CD4-positive, CD25-positive, alpha-beta regulatory T cell (primary cell): ENCODE measurements at regions not wholly inside any gene's neighbourhood (a gene's known extent, or its start where the extent isn't known, plus 50 kb on each side); places are given as distances from the start of the nearest gene placed in this dataset.
"Not testable (repeated sequence)": the region's sequence is repeated elsewhere in the genome, so short reads cannot be mapped to it uniquely, and the experiment has no call there.

Experiments used
- ATAC-seq, 2 donors: fragments of 150-1000 bp; cut with Tn5 transposase; one replicate each; pipeline ENCODE4 v1.10.0; 2021; ENCODE audit warnings: low read depth in 2 of 2, moderate number of reproducible peaks in 2 of 2, moderate library complexity in 1 of 2
- DNase-seq, 3 donors: peaks; one replicate each; pipeline versions ENCODE4 v3.0.0 to v3.0.0-alpha.2; 2012 to 2022; ENCODE audit warnings: mixed read lengths in 1 of 3
- H3K27ac ChIP-seq: one replicate; pipeline ENCODE4 v1.7.0; 2013; ENCODE audit warnings: mild to moderate bottlenecking, low read length; ENCODE audit not compliant: insufficient read depth, poor library complexity, severe bottlenecking
- H3K27me3 ChIP-seq: one replicate; pipeline ENCODE4 v1.7.0; 2013; ENCODE audit warnings: low read length; ENCODE audit not compliant: control insufficient read depth, insufficient read depth
- H3K36me3 ChIP-seq: one replicate; pipeline ENCODE4 v1.7.0; 2013; ENCODE audit warnings: mild to moderate bottlenecking, low read length, moderate library complexity; ENCODE audit not compliant: control insufficient read depth, insufficient read depth
- H3K4me1 ChIP-seq: 2 replicates; pipeline ENCODE4 v1.7.0; 2013; ENCODE audit warnings: mild to moderate bottlenecking, low read length; ENCODE audit not compliant: insufficient read depth, control insufficient read depth, poor library complexity, severe bottlenecking
- H3K4me3 ChIP-seq: one replicate; pipeline ENCODE4 v1.7.0; 2013; ENCODE audit warnings: low read depth, mild to moderate bottlenecking, low read length, moderate library complexity
- H3K9me3 ChIP-seq, 2 experiments: 1 replicate in 1 of 2; 2 replicates in 1 of 2; pipeline ENCODE4 v1.7.0; 2013; ENCODE audit warnings: low read length in 2 of 2, mild to moderate bottlenecking in 1 of 2, moderate library complexity in 1 of 2; ENCODE audit not compliant: control insufficient read depth in 2 of 2
- H3K27ac Mint-ChIP-seq, 3 donors: one replicate each; pipeline ENCODE4 v1.8.0; 2020 to 2022; ENCODE audit warnings: mild to moderate bottlenecking in 3 of 3, mixed read lengths in 3 of 3, moderate library complexity in 2 of 3
- H3K27me3 Mint-ChIP-seq: one replicate; pipeline ENCODE4 v1.8.0; 2022; ENCODE audit warnings: mild to moderate bottlenecking, mixed read lengths
- H3K36me3 Mint-ChIP-seq: one replicate; pipeline ENCODE4 v1.8.0; 2020; ENCODE audit warnings: mixed read lengths
- H3K4me1 Mint-ChIP-seq, 4 donors: one replicate each; pipeline ENCODE4 v1.8.0; 2020 to 2022; ENCODE audit warnings: mixed read lengths in 4 of 4, mild to moderate bottlenecking in 1 of 4
- H3K4me3 Mint-ChIP-seq, 4 donors: one replicate each; pipeline ENCODE4 v1.8.0; 2020 to 2022; ENCODE audit warnings: mild to moderate bottlenecking in 4 of 4, mixed read lengths in 4 of 4, moderate library complexity in 3 of 4
- H3K9me3 Mint-ChIP-seq, 7 donors: one replicate each; pipeline ENCODE4 v1.8.0; 2020 to 2022; ENCODE audit warnings: mixed read lengths in 7 of 7, mild to moderate bottlenecking in 3 of 7, moderate library complexity in 2 of 7

GRCh38 chr14:43735932-43736331 is 771.2 kb downstream of the FSCB start:
- H3K9me3 Mint-ChIP-seq = peaks cover 0 to 11% (median 5%) of the 10 kb centered on the region in 7 donors
- no peaks in the 10 kb centered on the region for H3K27me3 ChIP-seq
- no peak overlapping the region for H3K4me3 Mint-ChIP-seq
- H3K4me3 ChIP-seq = no peak overlapping the region
- no peaks in the 10 kb centered on the region for H3K27me3 Mint-ChIP-seq
- H3K36me3 Mint-ChIP-seq = no peaks in the 10 kb centered on the region
- no peaks in the 10 kb centered on the region for H3K4me1 ChIP-seq
- H3K36me3 ChIP-seq = no peaks in the 10 kb centered on the region
- H3K9me3 ChIP-seq = no peaks in the 10 kb centered on the region
- no peak for DNase-seq
- ATAC-seq = no peak
- no peaks in the 10 kb centered on the region for H3K4me1 Mint-ChIP-seq
- H3K27ac Mint-ChIP-seq = no peak overlapping the region
- H3K27ac ChIP-seq = no peak overlapping the region

GRCh38 chr14:43729143-43729542 is 777.9 kb downstream of the FSCB start:
- Mint-ChIP-seq H3K36me3 (no peaks in the 10 kb centered on the region), H3K27me3 (no peaks in the 10 kb centered on the region)
- no peaks in the 10 kb centered on the region for H3K4me1 ChIP-seq

GRCh38 chr14:43706900-43707299 is 800.2 kb downstream of the FSCB start:
- H3K27ac Mint-ChIP-seq = no peak overlapping the region
- H3K4me1 Mint-ChIP-seq = no peaks in the 10 kb centered on the region
- DNase-seq (no peak), ATAC-seq (no peak)
- H3K4me3 ChIP-seq = no peak overlapping the region
- H3K9me3 ChIP-seq = no peaks in the 10 kb centered on the region
- H3K4me1 ChIP-seq = no peaks in the 10 kb centered on the region
- no peaks in the 10 kb centered on the region for H3K27me3 Mint-ChIP-seq
- H3K36me3 Mint-ChIP-seq = no peaks in the 10 kb centered on the region
- no peak overlapping the region for H3K27ac ChIP-seq
- H3K4me3 Mint-ChIP-seq = no peak overlapping the region
- peaks cover 0 to 22% (median 6%) of the 10 kb centered on the region in 7 donors for H3K9me3 Mint-ChIP-seq
- no peaks in the 10 kb centered on the region for H3K36me3 ChIP-seq
- H3K27me3 ChIP-seq = no peaks in the 10 kb centered on the region

More at GRCh38 chr14:43729143-43729542, 777.9 kb downstream of the FSCB start:
- H3K27ac ChIP-seq = no peak overlapping the region
- H3K36me3 ChIP-seq = no peaks in the 10 kb centered on the region
- no peaks in the 10 kb centered on the region for H3K9me3 ChIP-seq
- H3K4me3 ChIP-seq = no peak overlapping the region
- Mint-ChIP-seq H3K27ac (no peak overlapping the region), H3K4me3 (no peak overlapping the region), H3K9me3 (peaks cover 0 to 9% (median 4%) of the 10 kb centered on the region in 7 donors), H3K4me1 (no peaks in the 10 kb centered on the region)
- no peak for ATAC-seq
- no peaks in the 10 kb centered on the region for H3K27me3 ChIP-seq
- no peak for DNase-seq

GRCh38 chr14:43698561-43699284 is 808.4 kb downstream of the FSCB start:
- not testable (repeated sequence) for H3K36me3 Mint-ChIP-seq

GRCh38 chr14:43697003-43697402 is 810.1 kb downstream of the FSCB start:
- no peaks in the 10 kb centered on the region for H3K27me3 Mint-ChIP-seq
- Histone ChIP-seq H3K4me3 (no peak overlapping the region), H3K4me1 (no peaks in the 10 kb centered on the region), H3K36me3 (no peaks in the 10 kb centered on the region), H3K9me3 (no peaks in the 10 kb centered on the region), H3K27me3 (no peaks in the 10 kb centered on the region), H3K27ac (no peak overlapping the region)
- no peak for DNase-seq
- no peak overlapping the region for H3K4me3 Mint-ChIP-seq
- no peaks in the 10 kb centered on the region for H3K36me3 Mint-ChIP-seq
- H3K4me1 Mint-ChIP-seq = peaks cover 0 to 4% (median 0%) of the 10 kb centered on the region in 4 donors
- peaks cover 0 to 16% (median 8%) of the 10 kb centered on the region in 7 donors for H3K9me3 Mint-ChIP-seq
- no peak overlapping the region for H3K27ac Mint-ChIP-seq
- ATAC-seq = no peak

More at GRCh38 chr14:43698561-43699284, 808.4 kb downstream of the FSCB start:
- not testable (repeated sequence) for DNase-seq, H3K36me3 ChIP-seq, H3K27ac ChIP-seq, H3K4me3 Mint-ChIP-seq, H3K9me3 ChIP-seq, H3K27me3 Mint-ChIP-seq, H3K27ac Mint-ChIP-seq, H3K4me1 Mint-ChIP-seq, H3K27me3 ChIP-seq, ATAC-seq, H3K4me1 ChIP-seq, H3K4me3 ChIP-seq
- H3K9me3 Mint-ChIP-seq = peaks cover 0 to 10% (median 4%) of the 10 kb centered on the region in 7 donors

- Histone ChIP-seq H3K9me3 (no peaks in the 10 kb centered on the region), H3K27me3 (no peaks in the 10 kb centered on the region), H3K27ac (no peak overlapping the region), H3K4me1 (no peaks in the 10 kb centered on the region), H3K4me3 (no peak overlapping the region), H3K36me3 (no peaks in the 10 kb centered on the region)
- no peaks in the 10 kb centered on the region for H3K36me3 Mint-ChIP-seq
- no peaks in the 10 kb centered on the region for H3K27me3 Mint-ChIP-seq
- no peak overlapping the region for H3K4me3 Mint-ChIP-seq
- no peak overlapping the region for H3K27ac Mint-ChIP-seq
- peaks cover 0 to 29% (median 5%) of the 10 kb centered on the region in 7 donors for H3K9me3 Mint-ChIP-seq
- no peak for ATAC-seq
- peaks cover 0 to 4% (median 0%) of the 10 kb centered on the region in 4 donors for H3K4me1 Mint-ChIP-seq
- DNase-seq = no peak
Observed at GRCh38 chr14:43692706-43693105, 814.4 kb downstream of the FSCB start.

- H3K4me3 Mint-ChIP-seq = no peak overlapping the region
- H3K9me3 Mint-ChIP-seq = peaks cover 0 to 28% (median 6%) of the 10 kb centered on the region in 7 donors
- H3K36me3 Mint-ChIP-seq = no peaks in the 10 kb centered on the region
- DNase-seq (no peak), ATAC-seq (no peak)
- Histone ChIP-seq H3K4me1 (no peaks in the 10 kb centered on the region), H3K27ac (no peak overlapping the region), H3K27me3 (no peaks in the 10 kb centered on the region), H3K4me3 (no peak overlapping the region), H3K36me3 (no peaks in the 10 kb centered on the region), H3K9me3 (no peaks in the 10 kb centered on the region)
- H3K27ac Mint-ChIP-seq = no peak overlapping the region
- no peaks in the 10 kb centered on the region for H3K27me3 Mint-ChIP-seq
- no peaks in the 10 kb centered on the region for H3K4me1 Mint-ChIP-seq
Observed at GRCh38 chr14:43687921-43688320, 819.2 kb downstream of the FSCB start.

GRCh38 chr14:43677581-43677980 is 829.5 kb downstream of the FSCB start:
- DNase-seq (no peak), ATAC-seq (no peak)
- H3K36me3 ChIP-seq = no peaks in the 10 kb centered on the region
- no peaks in the 10 kb centered on the region for H3K36me3 Mint-ChIP-seq
- H3K9me3 Mint-ChIP-seq = peaks cover 0 to 15% (median 6%) of the 10 kb centered on the region in 7 donors
- no peak overlapping the region for H3K4me3 Mint-ChIP-seq
- no peaks in the 10 kb centered on the region for H3K27me3 Mint-ChIP-seq
- H3K4me1 Mint-ChIP-seq = no peaks in the 10 kb centered on the region
- no peaks in the 10 kb centered on the region for H3K9me3 ChIP-seq
- no peak overlapping the region for H3K4me3 ChIP-seq
- H3K27ac ChIP-seq = no peak overlapping the region
- no peaks in the 10 kb centered on the region for H3K27me3 ChIP-seq
- no peak overlapping the region for H3K27ac Mint-ChIP-seq
- no peaks in the 10 kb centered on the region for H3K4me1 ChIP-seq
